NB4 (cell line): ENCODE measurements at regions not wholly inside any gene's neighbourhood (a gene's known extent, or its start where the extent isn't known, plus 50 kb on each side); places are given as distances from the start of the nearest gene placed in this dataset.

Experiments
- POLR2A ChIP-seq: IDR thresholded peaks from 2 replicates; pipeline ENCODE4 v1.6.1; 2011; ENCODE audit warnings: mild to moderate bottlenecking; ENCODE audit not compliant: insufficient read length; ENCODE audit errors: extremely low read depth
- TF ChIP-seq, protein P1 (sequence below): IDR thresholded peaks from one replicate; pipeline ENCODE4 v1.5.1; 2012; ENCODE audit warnings: low read depth, low read length

DNA sequence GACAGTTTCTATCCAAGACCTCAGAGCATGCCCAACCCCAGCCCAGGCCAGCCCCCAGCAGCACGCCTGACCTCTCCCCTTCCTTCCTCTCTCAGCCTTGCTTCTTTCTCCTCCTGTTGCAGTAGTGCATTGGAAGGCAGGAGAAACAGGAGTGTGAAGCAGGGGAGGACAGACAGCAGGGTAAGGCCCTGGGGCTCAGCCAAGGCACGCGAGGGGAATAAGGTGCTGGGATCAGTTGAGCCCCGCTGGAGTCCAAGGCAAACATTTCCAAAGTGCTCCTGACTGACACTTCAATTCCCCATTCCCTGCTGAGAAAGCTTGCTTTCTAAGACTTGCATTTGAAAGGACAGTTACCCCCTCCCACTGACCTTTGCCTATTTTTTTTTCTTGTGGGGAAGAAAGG, 73.1 kb upstream of the OLFM4 start:
- TF ChIP-seq, protein P1, sequence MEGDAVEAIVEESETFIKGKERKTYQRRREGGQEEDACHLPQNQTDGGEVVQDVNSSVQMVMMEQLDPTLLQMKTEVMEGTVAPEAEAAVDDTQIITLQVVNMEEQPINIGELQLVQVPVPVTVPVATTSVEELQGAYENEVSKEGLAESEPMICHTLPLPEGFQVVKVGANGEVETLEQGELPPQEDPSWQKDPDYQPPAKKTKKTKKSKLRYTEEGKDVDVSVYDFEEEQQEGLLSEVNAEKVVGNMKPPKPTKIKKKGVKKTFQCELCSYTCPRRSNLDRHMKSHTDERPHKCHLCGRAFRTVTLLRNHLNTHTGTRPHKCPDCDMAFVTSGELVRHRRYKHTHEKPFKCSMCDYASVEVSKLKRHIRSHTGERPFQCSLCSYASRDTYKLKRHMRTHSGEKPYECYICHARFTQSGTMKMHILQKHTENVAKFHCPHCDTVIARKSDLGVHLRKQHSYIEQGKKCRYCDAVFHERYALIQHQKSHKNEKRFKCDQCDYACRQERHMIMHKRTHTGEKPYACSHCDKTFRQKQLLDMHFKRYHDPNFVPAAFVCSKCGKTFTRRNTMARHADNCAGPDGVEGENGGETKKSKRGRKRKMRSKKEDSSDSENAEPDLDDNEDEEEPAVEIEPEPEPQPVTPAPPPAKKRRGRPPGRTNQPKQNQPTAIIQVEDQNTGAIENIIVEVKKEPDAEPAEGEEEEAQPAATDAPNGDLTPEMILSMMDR = no peak
- TF ChIP-seq POLR2A = no peak
